ENCODE measurements at regions not wholly inside any gene's neighbourhood (a gene's known extent, or its start where the extent isn't known, plus 50 kb on each side); places are given as distances from the start of the nearest gene placed in this dataset.

GRCh38 chr20:51143652-51144051 is 120.7 kb upstream of the KCNG1 start:
- no peak for DNase-seq
- H3K27ac Mint-ChIP-seq: no peak overlapping the region
- H3K9me3 Mint-ChIP-seq: peaks cover 5% of the 10 kb centered on the region
- no peak overlapping the region for H3K4me3 Mint-ChIP-seq
- H3K4me1 ChIP-seq (ENCODE audit: insufficient read depth, low read length): no peaks in the 10 kb centered on the region
- no peaks in the 10 kb centered on the region for H3K36me3 Mint-ChIP-seq (ENCODE audit: low read depth)
- H3K36me3 ChIP-seq (ENCODE audit: insufficient read depth, low read length): no peaks in the 10 kb centered on the region
- ChIA-PET POLR2A (no interaction called here), CTCF (no interaction called here)
- no peak overlapping the region for H3K4me3 ChIP-seq (ENCODE audit: low read length)
- no peak for ATAC-seq (ENCODE audit: poor library complexity)
- no peaks in the 10 kb centered on the region for H3K4me1 Mint-ChIP-seq (ENCODE audit: low read depth)
- peaks cover 3 to 22% of the 10 kb centered on the region in 2 experiments for H3K27me3 ChIP-seq (ENCODE audit: control insufficient read depth in 1 of 2, insufficient read depth in 2 of 2, low read length in 2 of 2)
- H3K9me3 ChIP-seq (ENCODE audit: control insufficient read depth in 1 of 2, insufficient read depth in 1 of 2, low read length in 2 of 2): no peaks in the 10 kb centered on the region
- intact Hi-C loops (cut with DNase I, micrococcal nuclease): no loop called here
- peaks cover 37% of the 10 kb centered on the region for H3K27me3 Mint-ChIP-seq
- no peak for TF ChIP-seq CTCF (IDR thresholded peaks at IDR 0.05)
- H3K27ac ChIP-seq (ENCODE audit: low read depth in 1 of 2, low read length in 2 of 2): no peak overlapping the region

- no peak for TF ChIP-seq CTCF (IDR thresholded peaks at IDR 0.05)
- Histone ChIP-seq H3K36me3 (ENCODE audit: insufficient read depth, low read length) (no peaks in the 10 kb centered on the region), H3K4me1 (ENCODE audit: insufficient read depth, low read length) (no peaks in the 10 kb centered on the region), H3K4me3 (ENCODE audit: low read length) (no peak overlapping the region), H3K27ac (ENCODE audit: low read depth in 1 of 2, low read length in 2 of 2) (no peak overlapping the region), H3K9me3 (ENCODE audit: control insufficient read depth in 1 of 2, insufficient read depth in 1 of 2, low read length in 2 of 2) (no peaks in the 10 kb centered on the region), H3K27me3 (ENCODE audit: control insufficient read depth in 1 of 2, insufficient read depth in 2 of 2, low read length in 2 of 2) (peaks cover 3 to 20% of the 10 kb centered on the region in 2 experiments)
- intact Hi-C loops (cut with DNase I, micrococcal nuclease): no loop called here
- Mint-ChIP-seq H3K27me3 (peaks cover 39% of the 10 kb centered on the region), H3K4me3 (no peak overlapping the region), H3K9me3 (peaks cover 5% of the 10 kb centered on the region), H3K27ac (no peak overlapping the region), H3K36me3 (ENCODE audit: low read depth) (no peaks in the 10 kb centered on the region), H3K4me1 (ENCODE audit: low read depth) (no peaks in the 10 kb centered on the region)
- no peak for ATAC-seq (ENCODE audit: poor library complexity)
- DNase-seq: no peak
- POLR2A ChIA-PET: no interaction called here
- CTCF ChIA-PET: no interaction called here
Observed at GRCh38 chr20:51142448-51142847, 119.5 kb upstream of the KCNG1 start.

GRCh38 chr20:51140671-51141070 is 117.8 kb upstream of the KCNG1 start:
- no peaks in the 10 kb centered on the region for H3K4me1 ChIP-seq (ENCODE audit: insufficient read depth, low read length)
- intact Hi-C loops (cut with DNase I, micrococcal nuclease): no loop called here
- no peak overlapping the region for H3K27ac Mint-ChIP-seq
- H3K27me3 ChIP-seq (ENCODE audit: control insufficient read depth in 1 of 2, insufficient read depth in 2 of 2, low read length in 2 of 2): peaks cover 3 to 16% of the 10 kb centered on the region in 2 experiments
- H3K27ac ChIP-seq (ENCODE audit: low read depth in 1 of 2, low read length in 2 of 2): no peak overlapping the region
- H3K9me3 ChIP-seq (ENCODE audit: control insufficient read depth in 1 of 2, insufficient read depth in 1 of 2, low read length in 2 of 2): no peaks in the 10 kb centered on the region
- H3K36me3 ChIP-seq (ENCODE audit: insufficient read depth, low read length): no peaks in the 10 kb centered on the region
- no peak for ATAC-seq (ENCODE audit: poor library complexity)
- peaks cover 43% of the 10 kb centered on the region for H3K27me3 Mint-ChIP-seq
- H3K4me3 ChIP-seq (ENCODE audit: low read length): no peak overlapping the region
- POLR2A ChIA-PET: no interaction called here
- DNase-seq: no peak
- no peak for TF ChIP-seq CTCF (IDR thresholded peaks at IDR 0.05)
- H3K4me1 Mint-ChIP-seq (ENCODE audit: low read depth): no peaks in the 10 kb centered on the region
- H3K9me3 Mint-ChIP-seq: peaks cover 2% of the 10 kb centered on the region
- no peak overlapping the region for H3K4me3 Mint-ChIP-seq
- H3K36me3 Mint-ChIP-seq (ENCODE audit: low read depth): no peaks in the 10 kb centered on the region
- CTCF ChIA-PET: no interaction called here
